GM23338 (cell line): ENCODE measurements at regions not wholly inside any gene's neighbourhood (a gene's known extent, or its start where the extent isn't known, plus 50 kb on each side); places are given as distances from the start of the nearest gene placed in this dataset.

ENCODE experiments used
- ATAC-seq: fragments of 200-7000 bp; cut with Tn5 transposase; 3 replicates; pipeline ENCODE4 v1.9.1; 2020
- DNase-seq: peaks from one replicate; pipeline ENCODE4 v3.0.0-alpha.2; 2015; ENCODE audit warnings: low spot score
- H2AFZ ChIP-seq: fragments of 200-600 bp; sonication (generic); 2 replicates; pipeline ENCODE4 v1.8.0; 2016; ENCODE audit warnings: antibody characterized with exemption, mild to moderate bottlenecking, moderate library complexity
- H3F3A ChIP-seq: fragments of 200-600 bp; sonication (generic); replicated peaks from 2 replicates; pipeline ENCODE4 v1.8.0; 2017; ENCODE audit warnings: antibody characterized with exemption, mixed run types, low read depth
- H3K27ac ChIP-seq: fragments of 200-600 bp; sonication (generic); 2 replicates; pipeline ENCODE4 v1.6.1; 2016; ENCODE audit warnings: low read depth
- H3K27me3 ChIP-seq: fragments of 200-600 bp; sonication (generic); 2 replicates; pipeline ENCODE4 v1.8.0; 2016; ENCODE audit warnings: mild to moderate bottlenecking, mixed run types, moderate library complexity; ENCODE audit not compliant: insufficient read depth
- H3K36me3 ChIP-seq: fragments of 200-600 bp; sonication (generic); 2 replicates; pipeline ENCODE4 v1.8.0; 2016; ENCODE audit warnings: mild to moderate bottlenecking; ENCODE audit not compliant: insufficient read depth
- H3K4me1 ChIP-seq: fragments of 200-600 bp; sonication (generic); 2 replicates; pipeline ENCODE4 v1.8.0; 2016; ENCODE audit warnings: mild to moderate bottlenecking, moderate library complexity; ENCODE audit not compliant: insufficient read depth
- H3K4me2 ChIP-seq: fragments of 200-600 bp; sonication (generic); 2 replicates; pipeline ENCODE4 v1.7.1; 2017; ENCODE audit warnings: mixed run types
- H3K4me3 ChIP-seq: fragments of 200-600 bp; sonication (generic); 2 replicates; pipeline ENCODE4 v1.6.1; 2016; ENCODE audit warnings: mixed run types
- H3K79me2 ChIP-seq: fragments of 200-600 bp; sonication (generic); replicated peaks from 2 replicates; pipeline ENCODE4 v1.8.0; 2017; ENCODE audit warnings: mild to moderate bottlenecking; ENCODE audit not compliant: insufficient read depth
- H3K9me2 ChIP-seq: fragments of 200-600 bp; sonication (generic); 2 replicates; pipeline ENCODE4 v1.8.0; 2017; ENCODE audit not compliant: insufficient read depth
- H4K20me1 ChIP-seq: fragments of 200-600 bp; sonication (generic); replicated peaks from 2 replicates; pipeline ENCODE4 v1.8.0; 2017; ENCODE audit warnings: mild to moderate bottlenecking; ENCODE audit not compliant: insufficient read depth
- H3K27ac Mint-ChIP-seq: 2 replicates; pipeline ENCODE4 v1.8.0; 2020; ENCODE audit warnings: inconsistent platforms, mild to moderate bottlenecking, moderate library complexity, mixed read lengths
- H3K27me3 Mint-ChIP-seq: 3 replicates; pipeline ENCODE4 v1.8.0; 2022; ENCODE audit warnings: low read depth, mild to moderate bottlenecking, moderate library complexity, mixed read lengths, inconsistent platforms; ENCODE audit not compliant: insufficient read depth, poor library complexity
- H3K36me3 Mint-ChIP-seq: 3 replicates; pipeline ENCODE4 v1.8.0; 2021; ENCODE audit warnings: low read depth, mild to moderate bottlenecking, inconsistent platforms, moderate library complexity, mixed read lengths
- H3K4me1 Mint-ChIP-seq: 3 replicates; pipeline ENCODE4 v1.8.0; 2020; ENCODE audit warnings: mild to moderate bottlenecking, inconsistent platforms, mixed read lengths
- H3K4me3 Mint-ChIP-seq: 3 replicates; pipeline ENCODE4 v1.8.0; 2021; ENCODE audit warnings: moderate library complexity, mild to moderate bottlenecking, inconsistent platforms, mixed read lengths
- H3K9me3 Mint-ChIP-seq: 3 replicates; pipeline ENCODE4 v1.8.0; 2020; ENCODE audit warnings: moderate library complexity, mild to moderate bottlenecking, inconsistent platforms, mixed read lengths
- CREB1 ChIP-seq: fragments of 250-450 bp; sonication (Bioruptor Pico); IDR thresholded peaks from 2 replicates; pipeline ENCODE4 v1.5.0; 2020; ENCODE audit warnings: low read depth, mild to moderate bottlenecking, moderate library complexity
- JUNB ChIP-seq: IDR thresholded peaks from one replicate; pipeline ENCODE4 v1.6.1; 2016; ENCODE audit warnings: antibody characterized with exemption; ENCODE audit not compliant: unreplicated experiment
- NANOG ChIP-seq: IDR thresholded peaks from 2 replicates; pipeline ENCODE4 v1.6.1; 2016; ENCODE audit warnings: antibody characterized with exemption, borderline replicate concordance
- POLR2AphosphoS5 ChIP-seq: IDR thresholded peaks from 2 replicates; pipeline ENCODE4 v1.6.1; 2016; ENCODE audit warnings: antibody characterized with exemption, low read depth
- ZNF114 ChIP-seq: fragments of 250-450 bp; sonication (Bioruptor Pico); IDR thresholded peaks from 2 replicates; pipeline ENCODE4 v1.5.0; 2020; ENCODE audit warnings: mild to moderate bottlenecking, moderate library complexity
- ZNF331 ChIP-seq: fragments of 250-450 bp; sonication (Bioruptor Pico); IDR thresholded peaks from 2 replicates; pipeline ENCODE4 v1.5.0; 2020; ENCODE audit warnings: low read depth, mild to moderate bottlenecking, moderate library complexity
- TF ChIP-seq, protein P1 (sequence below): IDR thresholded peaks from one replicate; pipeline ENCODE4 v1.6.1; 2018; ENCODE audit warnings: antibody characterized with exemption; ENCODE audit not compliant: unreplicated experiment
- TF ChIP-seq, protein P2 (sequence below), 2 experiments: fragments of 200-600 bp in 1 of 2; sonication (generic) in 1 of 2; conservative IDR thresholded peaks; 2 replicates each; pipeline versions ENCODE4 v1.5.1 to v1.6.1; 2016 to 2017; ENCODE audit warnings: antibody characterized with exemption in 2 of 2, low read depth in 2 of 2, mild to moderate bottlenecking in 2 of 2, moderate library complexity in 1 of 2
- TF ChIP-seq, protein P3 (sequence below): fragments of 250-450 bp; sonication (Bioruptor Pico); IDR thresholded peaks from 2 replicates; pipeline ENCODE4 v1.5.0; 2020; ENCODE audit warnings: mild to moderate bottlenecking, moderate library complexity

DNA sequence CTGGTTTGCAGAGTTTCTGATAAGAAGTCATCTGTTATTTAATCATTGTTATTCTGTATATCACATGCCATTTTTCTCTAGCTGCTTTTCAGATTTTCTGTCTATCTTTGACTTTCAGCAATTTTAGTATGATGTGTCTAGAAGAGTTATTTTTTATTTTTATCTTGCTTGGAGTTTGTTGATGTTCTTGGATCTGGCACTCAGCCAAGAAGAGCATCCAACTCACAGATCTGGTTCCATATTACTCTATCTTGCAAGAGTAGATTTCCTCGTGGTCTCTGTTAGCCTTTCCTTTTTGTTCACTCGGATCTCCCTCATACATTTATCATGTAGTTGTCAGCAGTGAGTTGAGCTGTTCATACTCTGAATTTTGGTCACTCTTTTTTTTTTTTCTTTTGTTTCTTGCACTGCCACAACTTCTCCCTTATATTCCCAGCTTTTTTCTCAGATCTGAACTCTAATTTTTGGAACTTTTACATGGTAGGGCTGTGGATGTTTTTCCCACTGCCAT lies 54.8 kb upstream of the CALCR start (continued):
- TF ChIP-seq, protein P1, sequence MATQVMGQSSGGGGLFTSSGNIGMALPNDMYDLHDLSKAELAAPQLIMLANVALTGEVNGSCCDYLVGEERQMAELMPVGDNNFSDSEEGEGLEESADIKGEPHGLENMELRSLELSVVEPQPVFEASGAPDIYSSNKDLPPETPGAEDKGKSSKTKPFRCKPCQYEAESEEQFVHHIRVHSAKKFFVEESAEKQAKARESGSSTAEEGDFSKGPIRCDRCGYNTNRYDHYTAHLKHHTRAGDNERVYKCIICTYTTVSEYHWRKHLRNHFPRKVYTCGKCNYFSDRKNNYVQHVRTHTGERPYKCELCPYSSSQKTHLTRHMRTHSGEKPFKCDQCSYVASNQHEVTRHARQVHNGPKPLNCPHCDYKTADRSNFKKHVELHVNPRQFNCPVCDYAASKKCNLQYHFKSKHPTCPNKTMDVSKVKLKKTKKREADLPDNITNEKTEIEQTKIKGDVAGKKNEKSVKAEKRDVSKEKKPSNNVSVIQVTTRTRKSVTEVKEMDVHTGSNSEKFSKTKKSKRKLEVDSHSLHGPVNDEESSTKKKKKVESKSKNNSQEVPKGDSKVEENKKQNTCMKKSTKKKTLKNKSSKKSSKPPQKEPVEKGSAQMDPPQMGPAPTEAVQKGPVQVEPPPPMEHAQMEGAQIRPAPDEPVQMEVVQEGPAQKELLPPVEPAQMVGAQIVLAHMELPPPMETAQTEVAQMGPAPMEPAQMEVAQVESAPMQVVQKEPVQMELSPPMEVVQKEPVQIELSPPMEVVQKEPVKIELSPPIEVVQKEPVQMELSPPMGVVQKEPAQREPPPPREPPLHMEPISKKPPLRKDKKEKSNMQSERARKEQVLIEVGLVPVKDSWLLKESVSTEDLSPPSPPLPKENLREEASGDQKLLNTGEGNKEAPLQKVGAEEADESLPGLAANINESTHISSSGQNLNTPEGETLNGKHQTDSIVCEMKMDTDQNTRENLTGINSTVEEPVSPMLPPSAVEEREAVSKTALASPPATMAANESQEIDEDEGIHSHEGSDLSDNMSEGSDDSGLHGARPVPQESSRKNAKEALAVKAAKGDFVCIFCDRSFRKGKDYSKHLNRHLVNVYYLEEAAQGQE: no peak
- TF ChIP-seq, protein P2, sequence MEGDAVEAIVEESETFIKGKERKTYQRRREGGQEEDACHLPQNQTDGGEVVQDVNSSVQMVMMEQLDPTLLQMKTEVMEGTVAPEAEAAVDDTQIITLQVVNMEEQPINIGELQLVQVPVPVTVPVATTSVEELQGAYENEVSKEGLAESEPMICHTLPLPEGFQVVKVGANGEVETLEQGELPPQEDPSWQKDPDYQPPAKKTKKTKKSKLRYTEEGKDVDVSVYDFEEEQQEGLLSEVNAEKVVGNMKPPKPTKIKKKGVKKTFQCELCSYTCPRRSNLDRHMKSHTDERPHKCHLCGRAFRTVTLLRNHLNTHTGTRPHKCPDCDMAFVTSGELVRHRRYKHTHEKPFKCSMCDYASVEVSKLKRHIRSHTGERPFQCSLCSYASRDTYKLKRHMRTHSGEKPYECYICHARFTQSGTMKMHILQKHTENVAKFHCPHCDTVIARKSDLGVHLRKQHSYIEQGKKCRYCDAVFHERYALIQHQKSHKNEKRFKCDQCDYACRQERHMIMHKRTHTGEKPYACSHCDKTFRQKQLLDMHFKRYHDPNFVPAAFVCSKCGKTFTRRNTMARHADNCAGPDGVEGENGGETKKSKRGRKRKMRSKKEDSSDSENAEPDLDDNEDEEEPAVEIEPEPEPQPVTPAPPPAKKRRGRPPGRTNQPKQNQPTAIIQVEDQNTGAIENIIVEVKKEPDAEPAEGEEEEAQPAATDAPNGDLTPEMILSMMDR (conservative IDR thresholded peaks at IDR 0.05; ENCODE audit: low read depth in 2 of 2): no peak
- no peak for TF ChIP-seq NANOG
- no peak for TF ChIP-seq JUNB

- Histone ChIP-seq H3K4me2 (no peak overlapping the region), H3K79me2 (no peaks in the 10 kb centered on the region), H3K27ac (no peak overlapping the region), H4K20me1 (no peaks in the 10 kb centered on the region), H2AFZ (no peak overlapping the region), H3K36me3 (no peaks in the 10 kb centered on the region), H3K27me3 (no peaks in the 10 kb centered on the region), H3K4me1 (peaks cover 6% of the 10 kb centered on the region), H3F3A (no peaks in the 10 kb centered on the region), H3K4me3 (no peak overlapping the region), H3K9me2 (no peaks in the 10 kb centered on the region)
- ATAC-seq: no peak
- Mint-ChIP-seq H3K4me3 (no peak overlapping the region), H3K36me3 (peaks cover 3% of the 10 kb centered on the region; the same call in 1 of the 3 replicates), H3K4me1 (peaks cover 11% of the 10 kb centered on the region; the same call in 2 of the 3 replicates), H3K27me3 (no peaks in the 10 kb centered on the region), H3K27ac (no peak overlapping the region), H3K9me3 (no peaks in the 10 kb centered on the region)
- DNase-seq: no peak
- TF ChIP-seq ZNF114 (CRISPR knock-in tag) (no peak), POLR2AphosphoS5 (no peak), CREB1 (CRISPR knock-in tag) (no peak), ZNF331 (no peak)
- TF ChIP-seq, protein P1: no peak
- TF ChIP-seq, protein P3, sequence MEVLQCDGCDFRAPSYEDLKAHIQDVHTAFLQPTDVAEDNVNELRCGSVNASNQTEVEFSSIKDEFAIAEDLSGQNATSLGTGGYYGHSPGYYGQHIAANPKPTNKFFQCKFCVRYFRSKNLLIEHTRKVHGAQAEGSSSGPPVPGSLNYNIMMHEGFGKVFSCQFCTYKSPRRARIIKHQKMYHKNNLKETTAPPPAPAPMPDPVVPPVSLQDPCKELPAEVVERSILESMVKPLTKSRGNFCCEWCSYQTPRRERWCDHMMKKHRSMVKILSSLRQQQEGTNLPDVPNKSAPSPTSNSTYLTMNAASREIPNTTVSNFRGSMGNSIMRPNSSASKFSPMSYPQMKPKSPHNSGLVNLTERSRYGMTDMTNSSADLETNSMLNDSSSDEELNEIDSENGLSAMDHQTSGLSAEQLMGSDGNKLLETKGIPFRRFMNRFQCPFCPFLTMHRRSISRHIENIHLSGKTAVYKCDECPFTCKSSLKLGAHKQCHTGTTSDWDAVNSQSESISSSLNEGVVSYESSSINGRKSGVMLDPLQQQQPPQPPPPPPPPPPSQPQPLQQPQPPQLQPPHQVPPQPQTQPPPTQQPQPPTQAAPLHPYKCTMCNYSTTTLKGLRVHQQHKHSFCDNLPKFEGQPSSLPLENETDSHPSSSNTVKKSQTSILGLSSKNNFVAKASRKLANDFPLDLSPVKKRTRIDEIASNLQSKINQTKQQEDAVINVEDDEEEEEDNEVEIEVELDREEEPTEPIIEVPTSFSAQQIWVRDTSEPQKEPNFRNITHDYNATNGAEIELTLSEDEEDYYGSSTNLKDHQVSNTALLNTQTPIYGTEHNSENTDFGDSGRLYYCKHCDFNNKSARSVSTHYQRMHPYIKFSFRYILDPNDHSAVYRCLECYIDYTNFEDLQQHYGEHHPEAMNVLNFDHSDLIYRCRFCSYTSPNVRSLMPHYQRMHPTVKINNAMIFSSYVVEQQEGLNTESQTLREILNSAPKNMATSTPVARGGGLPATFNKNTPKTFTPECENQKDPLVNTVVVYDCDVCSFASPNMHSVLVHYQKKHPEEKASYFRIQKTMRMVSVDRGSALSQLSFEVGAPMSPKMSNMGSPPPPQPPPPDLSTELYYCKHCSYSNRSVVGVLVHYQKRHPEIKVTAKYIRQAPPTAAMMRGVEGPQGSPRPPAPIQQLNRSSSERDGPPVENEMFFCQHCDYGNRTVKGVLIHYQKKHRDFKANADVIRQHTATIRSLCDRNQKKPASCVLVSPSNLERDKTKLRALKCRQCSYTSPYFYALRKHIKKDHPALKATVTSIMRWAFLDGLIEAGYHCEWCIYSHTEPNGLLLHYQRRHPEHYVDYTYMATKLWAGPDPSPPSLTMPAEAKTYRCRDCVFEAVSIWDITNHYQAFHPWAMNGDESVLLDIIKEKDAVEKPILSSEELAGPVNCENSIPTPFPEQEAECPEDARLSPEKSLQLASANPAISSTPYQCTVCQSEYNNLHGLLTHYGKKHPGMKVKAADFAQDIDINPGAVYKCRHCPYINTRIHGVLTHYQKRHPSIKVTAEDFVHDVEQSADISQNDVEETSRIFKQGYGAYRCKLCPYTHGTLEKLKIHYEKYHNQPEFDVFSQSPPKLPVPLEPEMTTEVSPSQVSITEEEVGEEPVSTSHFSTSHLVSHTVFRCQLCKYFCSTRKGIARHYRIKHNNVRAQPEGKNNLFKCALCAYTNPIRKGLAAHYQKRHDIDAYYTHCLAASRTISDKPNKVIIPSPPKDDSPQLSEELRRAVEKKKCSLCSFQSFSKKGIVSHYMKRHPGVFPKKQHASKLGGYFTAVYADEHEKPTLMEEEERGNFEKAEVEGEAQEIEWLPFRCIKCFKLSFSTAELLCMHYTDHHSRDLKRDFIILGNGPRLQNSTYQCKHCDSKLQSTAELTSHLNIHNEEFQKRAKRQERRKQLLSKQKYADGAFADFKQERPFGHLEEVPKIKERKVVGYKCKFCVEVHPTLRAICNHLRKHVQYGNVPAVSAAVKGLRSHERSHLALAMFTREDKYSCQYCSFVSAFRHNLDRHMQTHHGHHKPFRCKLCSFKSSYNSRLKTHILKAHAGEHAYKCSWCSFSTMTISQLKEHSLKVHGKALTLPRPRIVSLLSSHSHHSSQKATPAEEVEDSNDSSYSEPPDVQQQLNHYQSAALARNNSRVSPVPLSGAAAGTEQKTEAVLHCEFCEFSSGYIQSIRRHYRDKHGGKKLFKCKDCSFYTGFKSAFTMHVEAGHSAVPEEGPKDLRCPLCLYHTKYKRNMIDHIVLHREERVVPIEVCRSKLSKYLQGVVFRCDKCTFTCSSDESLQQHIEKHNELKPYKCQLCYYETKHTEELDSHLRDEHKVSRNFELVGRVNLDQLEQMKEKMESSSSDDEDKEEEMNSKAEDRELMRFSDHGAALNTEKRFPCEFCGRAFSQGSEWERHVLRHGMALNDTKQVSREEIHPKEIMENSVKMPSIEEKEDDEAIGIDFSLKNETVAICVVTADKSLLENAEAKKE (CRISPR knock-in tag): no peak
Measured at GRCh38 chr7:93626869-93627268, 52.3 kb upstream of the CALCR start.
